Amygdala (tissue), 56 donors: ENCODE measurements at regions not wholly inside any gene's neighbourhood (a gene's known extent, or its start where the extent isn't known, plus 50 kb on each side); places are given as distances from the start of the nearest gene placed in this dataset.

Source experiments
- DNase-seq, 56 donors: peaks; one replicate each; lab custom pipeline; 2025; lab: John Stamatoyannopoulos, UW

DNA sequence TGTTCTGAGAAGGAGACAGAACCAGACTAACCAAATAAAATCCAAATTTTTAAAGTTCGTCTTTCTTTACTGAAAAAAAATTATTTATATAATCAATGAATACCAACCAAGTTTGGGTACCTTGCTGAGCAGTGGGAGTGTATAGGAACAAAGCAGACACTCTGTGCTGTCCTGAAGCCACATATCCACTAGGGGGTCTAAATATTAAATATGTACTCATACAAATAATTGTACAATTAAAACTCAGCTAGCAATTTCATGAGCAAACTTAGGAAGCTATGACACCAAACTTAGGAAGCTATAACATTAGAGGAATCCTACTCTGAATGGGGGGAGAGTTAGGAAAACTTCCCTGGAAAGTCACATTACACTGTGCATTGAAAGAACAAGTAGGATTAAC lies 582.0 kb upstream of the EPHA5 start:
- DNase-seq, result no peak

GRCh38 chr4:66246643-66247042 lies 576.4 kb upstream of the EPHA5 start:
- no peak for DNase-seq

- DNase-seq, result no peak
Measured at GRCh38 chr4:66235876-66236275, 565.6 kb upstream of the EPHA5 start.

DNA sequence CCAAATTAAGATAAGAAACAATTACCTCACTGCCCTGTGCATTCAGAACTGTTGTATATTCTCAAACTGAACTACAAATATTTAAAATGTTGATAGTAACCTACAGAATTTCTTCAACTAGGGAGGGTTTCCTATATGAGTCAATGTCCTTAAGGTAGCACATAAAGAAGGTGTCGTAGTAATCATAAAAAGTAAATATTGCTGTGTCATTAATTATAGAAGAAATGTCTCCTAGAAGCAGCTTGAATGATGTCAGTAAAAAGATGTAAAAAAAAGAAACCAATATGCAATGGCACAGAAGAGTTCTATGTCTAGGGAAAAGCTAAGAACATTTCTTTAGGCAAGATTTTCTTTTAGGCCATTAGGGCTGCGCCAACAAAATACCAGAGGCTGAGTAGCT lies 559.6 kb upstream of the EPHA5 start:
- DNase-seq, result no peak

DNA sequence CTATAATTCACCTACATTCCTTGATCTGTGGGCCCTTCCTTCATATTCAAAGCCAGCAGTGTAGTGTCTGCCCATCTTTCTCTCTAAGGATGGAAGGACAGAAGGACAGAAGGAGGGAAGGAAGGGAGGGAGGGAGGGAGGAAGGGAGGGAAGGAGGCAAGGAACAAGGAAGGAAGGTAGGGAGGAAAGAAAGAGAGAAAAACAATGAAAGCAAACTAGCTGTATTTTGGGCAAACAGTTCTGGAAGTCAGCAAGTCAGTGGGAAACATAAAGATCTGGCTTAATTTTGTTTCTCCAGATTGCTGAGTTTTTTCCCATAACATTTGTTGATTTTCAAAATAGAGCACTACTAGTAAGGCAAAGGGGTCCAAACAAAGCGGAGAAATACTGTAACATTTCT lies 555.2 kb upstream of the EPHA5 start:
- DNase-seq, result no peak

- DNase-seq, result no peak
Measured at GRCh38 chr4:66223068-66223703, 552.9 kb upstream of the EPHA5 start.

DNA sequence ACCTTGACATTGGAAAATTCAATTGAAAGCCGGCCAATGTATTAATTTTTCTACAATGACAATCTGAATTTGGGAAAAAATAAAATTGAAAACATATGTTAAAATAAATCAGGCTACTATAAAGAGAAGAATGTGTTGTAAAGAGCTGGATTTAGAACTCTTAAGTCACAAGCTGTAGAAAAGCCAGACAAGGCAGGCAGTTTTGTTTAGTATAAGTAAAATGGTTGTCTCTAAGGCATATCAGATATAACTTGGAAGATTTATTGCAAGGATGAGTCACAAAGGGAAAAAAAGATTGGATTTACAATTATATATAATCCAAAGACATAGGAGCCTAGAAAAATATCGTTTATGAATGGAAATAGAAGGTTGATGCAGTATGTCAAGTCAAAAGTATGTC lies 549.1 kb upstream of the EPHA5 start:
- DNase-seq, result no peak

GRCh38 chr4:66216252-66216651 lies 546.0 kb upstream of the EPHA5 start:
- no peak for DNase-seq

- DNase-seq, result no peak
Measured at GRCh38 chr4:66212489-66212888, 542.2 kb upstream of the EPHA5 start.

DNA sequence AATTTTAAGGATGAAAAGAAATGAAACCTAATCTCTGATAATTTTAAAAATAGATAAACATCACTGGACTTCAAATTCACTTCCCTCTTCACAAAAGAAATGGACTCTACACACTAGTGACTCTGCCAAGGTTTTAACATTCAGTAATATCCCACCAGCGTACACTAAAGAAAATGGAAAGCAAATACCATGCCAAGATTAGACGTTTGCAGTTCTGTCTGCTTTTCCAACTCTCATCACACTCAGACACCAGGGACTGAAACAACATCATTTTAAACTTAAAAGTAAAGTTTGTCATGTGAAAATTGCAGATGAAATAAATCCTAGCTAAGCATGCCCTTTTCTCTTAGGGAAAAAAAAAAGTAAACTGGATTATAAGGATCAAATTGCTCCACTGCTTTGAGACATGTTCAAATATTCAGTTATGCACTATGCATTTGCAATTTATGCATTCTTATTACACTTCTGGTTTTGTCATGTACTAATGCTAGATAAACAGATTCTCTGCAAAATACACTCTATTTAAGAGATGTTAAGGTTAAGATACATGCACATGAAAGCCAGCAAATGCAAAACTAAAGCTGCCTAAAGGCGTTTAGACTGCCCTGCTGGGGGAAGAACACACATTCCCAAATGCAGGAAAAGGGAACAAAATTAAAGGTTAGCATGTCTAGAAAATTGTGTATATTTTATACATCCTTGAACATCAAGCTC lies 534.4 kb upstream of the EPHA5 start:
- no peak for DNase-seq

GRCh38 chr4:66202870-66203269 lies 532.6 kb upstream of the EPHA5 start:
- no peak for DNase-seq

DNA sequence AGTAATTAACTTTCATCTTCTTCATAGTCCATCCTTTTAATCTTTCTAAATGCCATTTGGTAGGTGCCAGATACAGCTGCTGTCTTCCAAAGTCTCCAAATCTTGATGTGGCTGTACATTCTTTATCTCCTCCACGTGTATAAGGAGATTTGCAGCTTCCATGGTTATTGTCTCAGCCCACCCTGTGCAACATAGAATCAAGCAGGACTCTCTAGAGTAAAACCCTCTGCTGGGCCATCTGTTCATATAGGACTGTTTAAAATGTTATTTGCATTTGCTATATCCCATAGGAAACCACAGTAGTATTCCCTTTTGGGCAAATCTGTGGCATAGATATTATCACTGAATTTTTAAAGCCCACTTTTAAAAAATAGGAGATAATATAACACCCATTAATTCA lies 527.2 kb upstream of the EPHA5 start:
- no peak for DNase-seq

DNA sequence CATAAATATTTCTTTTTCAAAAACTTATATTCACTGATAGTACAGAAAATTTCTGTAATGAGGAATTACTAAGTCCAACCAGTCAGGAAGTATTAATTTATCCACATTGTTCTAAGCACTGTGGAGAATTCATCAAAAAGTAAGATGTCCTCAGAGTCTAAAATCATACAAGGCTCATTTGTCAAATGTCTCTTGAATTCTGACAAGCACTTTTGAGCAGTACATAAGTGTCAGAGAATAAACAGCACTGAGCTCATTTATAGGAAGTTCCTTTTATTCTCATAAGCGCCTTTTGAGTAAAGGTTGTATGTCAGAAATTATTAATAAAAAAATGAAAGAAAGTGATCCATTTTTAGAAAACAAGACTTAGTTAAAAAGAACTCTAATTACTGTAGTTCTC lies 523.2 kb upstream of the EPHA5 start:
- DNase-seq, result no peak

DNA sequence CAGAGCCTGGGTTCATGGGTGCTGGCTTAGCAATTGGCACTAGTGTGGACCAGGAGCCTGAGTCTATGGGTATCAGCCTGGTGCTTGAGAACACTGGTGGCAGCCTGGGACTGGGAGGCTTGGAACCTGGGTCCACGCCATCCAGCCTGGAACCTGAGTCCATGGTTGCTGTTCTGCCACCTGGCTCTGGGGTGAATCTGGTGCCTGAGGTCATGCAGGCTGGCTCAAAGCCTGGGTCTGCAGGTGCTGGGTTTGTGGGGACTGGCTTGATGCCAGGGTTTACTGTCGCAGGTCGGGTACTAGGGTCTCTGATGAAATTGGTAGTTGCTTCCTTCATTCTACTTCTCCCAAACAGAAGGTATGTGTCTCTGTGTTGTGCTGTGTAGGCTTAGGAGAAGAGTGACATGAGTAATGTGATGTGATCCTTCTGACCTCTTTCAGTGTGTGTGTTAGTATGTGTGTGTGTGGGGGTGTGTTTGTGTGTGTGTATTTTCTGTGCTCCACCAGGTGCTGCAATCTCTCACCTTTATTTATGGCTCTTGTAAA lies 517.0 kb upstream of the EPHA5 start:
- DNase-seq, result no peak

- no peak for DNase-seq
Measured at GRCh38 chr4:66186095-66186494, 515.8 kb upstream of the EPHA5 start.

DNA sequence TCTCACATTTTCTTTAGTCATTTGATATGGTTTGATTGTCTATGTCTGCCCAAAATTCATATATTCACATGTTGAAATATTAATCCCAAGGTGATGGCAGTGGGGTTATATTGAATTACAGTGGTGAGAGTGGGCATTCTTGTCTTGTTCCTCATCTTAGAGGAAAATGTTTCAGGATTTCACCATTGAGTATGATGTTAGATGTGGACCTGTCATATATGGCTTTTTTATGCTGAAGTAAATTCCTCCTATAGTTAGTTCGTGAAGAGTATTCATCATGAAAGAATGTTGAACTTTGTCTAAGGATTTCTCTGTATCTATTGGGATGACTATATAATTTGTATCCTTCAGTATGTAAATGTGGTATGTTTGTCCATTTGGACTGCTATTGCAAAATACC lies 512.3 kb upstream of the EPHA5 start:
- no peak for DNase-seq

DNA sequence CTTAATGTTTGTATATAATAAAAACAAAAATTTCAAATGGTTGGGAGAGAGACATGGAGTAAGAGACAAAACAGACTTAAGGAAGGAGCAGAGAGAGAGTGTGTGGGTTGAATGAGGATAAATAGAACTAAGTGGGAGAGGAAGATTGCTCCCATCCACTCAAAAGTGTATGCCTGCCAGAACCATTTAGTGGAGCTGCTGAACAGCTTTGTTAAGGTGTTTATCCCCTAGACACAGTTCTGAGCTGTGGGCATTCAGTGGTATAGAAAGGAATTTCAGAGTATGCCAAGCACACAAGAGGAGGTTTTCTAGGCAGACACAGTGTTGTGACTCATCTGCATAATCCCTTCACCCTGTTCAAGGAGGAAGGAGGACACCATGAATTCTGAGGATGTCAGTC lies 508.6 kb upstream of the EPHA5 start:
- no peak for DNase-seq

- no peak for DNase-seq
Measured at GRCh38 chr4:66169341-66169740, 499.1 kb upstream of the EPHA5 start.

- no peak for DNase-seq
Measured at GRCh38 chr4:66164869-66165268, 494.6 kb upstream of the EPHA5 start.

- DNase-seq, result no peak
Measured at GRCh38 chr4:66160606-66161005, 490.3 kb upstream of the EPHA5 start.

DNA sequence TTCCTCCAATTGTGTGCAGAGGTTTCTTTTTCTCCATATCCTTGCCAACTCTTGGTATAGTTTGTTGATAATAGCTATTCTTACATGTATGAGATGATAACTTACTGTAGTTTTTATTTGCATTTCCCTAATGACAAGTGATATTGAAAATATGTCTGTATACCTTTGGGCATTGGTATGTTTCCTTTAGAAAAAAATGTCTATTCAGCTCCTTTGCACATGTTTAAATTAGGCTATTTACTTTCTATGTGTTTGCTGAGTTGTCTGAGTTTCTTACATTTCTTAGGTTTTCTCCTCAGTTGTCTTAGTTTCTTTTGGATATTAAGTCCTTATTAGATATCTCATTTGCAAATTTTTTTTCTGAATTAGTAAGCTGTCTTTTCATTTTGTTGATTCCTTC lies 487.3 kb upstream of the EPHA5 start:
- DNase-seq, result no peak

DNA sequence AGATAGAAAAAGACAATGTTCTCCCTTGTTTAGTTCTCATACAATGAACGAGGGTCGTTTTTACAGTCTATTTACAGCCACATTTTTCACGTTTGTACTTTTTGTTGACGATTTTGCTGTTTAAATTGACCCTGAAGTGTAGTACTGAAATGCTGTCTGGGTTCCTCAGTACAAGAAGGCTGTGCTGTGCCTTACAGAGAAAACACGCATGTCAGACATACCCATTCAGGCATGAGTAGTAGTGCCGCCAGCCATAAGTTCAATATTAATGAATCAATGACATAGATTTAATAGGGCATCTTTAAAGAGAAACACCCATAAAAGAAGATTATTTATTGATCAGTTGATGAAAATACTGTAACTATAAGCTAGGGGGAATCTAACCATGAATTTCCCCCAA lies 459.8 kb upstream of the EPHA5 start:
- no peak for DNase-seq
